NCI-H2029 (cell line): ENCODE measurements at regions not wholly inside any gene's neighbourhood (a gene's known extent, or its start where the extent isn't known, plus 50 kb on each side); places are given as distances from the start of the nearest gene placed in this dataset.
"Not testable (repeated sequence)": the region's sequence is repeated elsewhere in the genome, so short reads cannot be mapped to it uniquely, and the experiment has no call there.

Experiments used
- DNase-seq: peaks from one replicate; lab custom pipeline; 2025; lab: John Stamatoyannopoulos, UW

DNA sequence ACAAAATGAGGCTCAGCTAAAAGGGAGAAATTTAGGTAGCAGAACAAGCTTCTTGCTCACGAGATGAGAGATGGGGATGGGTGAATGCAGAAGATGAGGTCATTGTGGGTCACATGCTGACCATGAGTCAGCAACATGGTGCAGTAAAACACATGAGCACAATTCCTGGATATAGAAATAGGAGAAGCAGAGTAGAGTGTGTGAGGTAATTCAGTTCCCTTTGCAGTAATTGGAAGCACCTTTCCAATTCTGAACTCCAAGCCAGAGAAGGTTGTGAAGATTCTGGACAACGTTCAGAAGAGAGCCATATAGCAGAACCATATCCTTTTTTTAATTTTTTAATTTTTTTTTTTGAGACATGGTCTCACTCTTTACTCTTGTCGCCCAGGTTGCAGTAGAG lies 62.0 kb upstream of the LMNTD1 start:
- no peak for DNase-seq

DNA sequence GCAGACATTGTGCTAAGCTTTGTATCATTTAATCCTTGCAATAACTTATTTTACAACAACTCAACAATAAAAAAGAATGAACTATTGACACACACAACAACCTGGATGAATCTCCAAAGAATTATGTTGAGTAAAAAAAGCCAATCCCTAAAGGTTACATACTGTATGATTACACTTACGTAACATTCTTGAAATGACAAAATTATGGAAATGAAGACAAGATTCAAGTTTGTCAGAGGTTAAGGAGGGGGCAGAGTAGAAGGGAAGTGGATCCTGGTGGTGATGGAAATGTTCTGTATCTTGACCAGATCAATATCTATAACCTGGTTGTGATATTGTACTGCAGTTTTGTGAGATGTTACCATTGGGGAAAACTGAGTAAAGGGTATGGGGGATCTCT lies 63.2 kb upstream of the LMNTD1 start:
- DNase-seq = no peak

DNA sequence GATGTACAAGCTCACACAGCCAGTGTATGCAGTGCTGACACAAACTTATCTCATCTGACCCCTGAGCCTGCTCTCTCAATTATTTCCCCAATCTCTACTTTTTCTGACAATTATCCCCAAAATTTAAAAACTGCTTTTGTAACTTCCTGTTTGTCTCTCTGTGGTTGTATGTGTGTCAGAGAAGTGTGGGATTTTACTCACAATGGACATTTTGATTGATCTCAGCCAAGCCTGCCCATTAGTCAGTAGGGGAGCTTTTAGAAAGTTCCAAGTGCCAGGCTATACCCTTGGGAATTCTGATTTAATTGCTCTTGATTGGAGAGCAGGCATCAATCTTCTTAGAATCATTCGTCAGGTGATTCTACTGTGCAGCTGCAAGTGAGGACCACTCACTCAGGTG lies 64.9 kb upstream of the LMNTD1 start:
- no peak for DNase-seq

DNA sequence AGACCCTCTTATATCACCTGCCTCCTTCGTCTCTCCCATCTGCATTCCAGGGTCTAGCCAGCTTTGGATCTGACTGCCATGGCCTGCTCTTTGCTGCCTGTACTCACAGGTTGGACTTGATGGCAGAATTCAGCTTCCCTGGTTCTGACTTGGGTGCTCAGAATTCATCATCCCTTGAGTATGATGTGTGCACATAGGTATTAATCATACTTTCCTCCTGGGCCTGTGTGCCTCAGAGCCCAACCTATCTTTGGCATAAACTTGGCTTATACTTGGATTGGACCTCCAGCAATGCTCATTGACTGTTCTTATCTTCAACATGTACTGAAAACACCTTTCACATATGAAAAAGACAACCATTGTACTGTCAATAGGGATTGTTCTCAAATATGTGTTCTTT lies 70.7 kb upstream of the LMNTD1 start:
- DNase-seq = no peak

DNA sequence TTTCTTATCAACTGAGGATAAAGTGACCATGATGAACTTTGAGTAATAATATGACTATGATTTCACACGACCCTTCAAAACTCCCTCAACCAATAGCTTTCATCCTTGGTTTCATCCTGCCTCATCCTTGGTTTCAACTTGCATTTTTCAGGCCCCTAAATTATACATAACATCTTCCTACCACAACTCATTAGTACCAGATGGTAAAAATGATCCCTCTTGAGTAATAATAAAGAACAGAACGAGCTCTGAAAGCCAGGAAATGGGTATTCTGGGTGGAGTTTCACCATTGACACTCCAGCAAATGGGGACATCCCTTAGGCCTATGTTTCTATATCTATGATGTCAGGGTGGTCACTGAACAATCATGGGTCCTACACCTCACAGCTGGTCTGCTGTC lies 72.1 kb upstream of the LMNTD1 start:
- DNase-seq = no peak

DNA sequence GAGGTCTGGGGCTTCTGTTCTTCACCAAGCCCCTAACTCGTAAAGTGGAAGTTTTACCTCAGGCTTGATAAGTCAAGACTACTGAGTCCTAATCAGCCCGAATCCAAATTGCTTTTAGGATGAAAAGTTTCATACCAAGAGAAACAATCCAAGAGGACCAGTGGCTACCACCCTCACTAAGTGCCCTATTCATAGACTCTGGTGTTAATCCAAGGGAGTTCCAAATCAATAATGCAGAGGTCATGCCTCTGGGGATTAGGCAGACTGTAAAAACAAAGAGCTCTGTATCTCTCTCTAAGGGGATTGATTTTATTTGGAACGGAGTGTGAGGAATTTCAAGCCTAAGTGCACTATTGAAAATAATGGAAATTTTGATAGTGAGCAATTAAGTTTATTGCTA lies 76.3 kb upstream of the LMNTD1 start:
- DNase-seq = no peak

DNA sequence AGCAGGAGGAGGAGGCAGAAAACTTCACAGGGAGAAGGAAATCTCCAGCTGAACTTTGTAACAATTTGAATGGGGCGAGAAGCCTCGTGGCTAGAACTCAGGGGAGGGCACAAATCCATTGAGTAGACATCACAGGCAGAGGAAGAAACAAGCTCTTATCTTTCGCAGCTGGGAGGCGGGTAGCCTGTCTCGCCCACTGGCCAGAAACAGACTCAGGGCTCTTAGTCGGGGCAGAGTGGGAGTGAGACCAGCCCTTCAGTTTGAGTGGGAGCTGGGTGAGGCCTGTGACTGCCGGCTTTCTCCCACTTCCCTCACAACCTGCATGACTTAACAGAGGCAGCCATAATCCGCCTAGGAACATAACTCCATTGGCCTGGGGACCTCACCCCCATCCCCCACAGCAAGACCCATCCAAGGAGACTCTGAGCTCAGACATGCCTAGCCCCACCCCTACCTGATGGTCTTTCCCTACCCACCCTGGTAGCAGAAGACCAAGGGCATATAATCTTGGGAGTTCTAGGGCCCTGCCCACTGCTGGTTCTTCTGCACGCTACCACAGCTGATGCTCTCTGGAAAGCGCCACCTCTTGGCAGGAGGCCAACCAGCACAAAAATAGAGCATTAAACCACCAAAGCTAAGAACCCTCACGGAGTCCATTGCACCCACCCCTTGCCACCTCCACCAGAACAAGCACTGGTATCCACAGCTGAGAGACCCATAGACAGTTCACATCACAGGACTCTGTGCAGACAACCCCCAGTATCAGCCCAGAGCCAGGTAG lies 77.8 kb upstream of the LMNTD1 start:
- DNase-seq = not testable (repeated sequence)

DNA sequence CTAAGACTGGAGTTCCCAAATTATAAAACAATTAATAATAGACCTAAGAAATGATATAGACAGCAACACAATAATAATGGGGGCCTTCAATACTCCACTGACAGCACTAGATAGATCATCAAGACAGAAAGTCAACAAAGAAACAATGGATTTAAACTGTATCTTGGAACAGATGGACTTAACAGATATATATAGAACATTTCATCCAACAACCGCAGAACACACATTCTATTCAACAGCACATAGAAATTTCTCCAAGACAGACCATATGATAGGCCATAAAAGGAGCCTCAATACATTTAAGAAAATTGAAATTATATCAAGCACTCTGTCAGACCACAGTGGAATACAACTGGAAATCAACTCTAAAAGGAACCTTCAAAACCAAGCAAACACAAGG lies 80.1 kb upstream of the LMNTD1 start:
- not testable (repeated sequence) for DNase-seq

DNA sequence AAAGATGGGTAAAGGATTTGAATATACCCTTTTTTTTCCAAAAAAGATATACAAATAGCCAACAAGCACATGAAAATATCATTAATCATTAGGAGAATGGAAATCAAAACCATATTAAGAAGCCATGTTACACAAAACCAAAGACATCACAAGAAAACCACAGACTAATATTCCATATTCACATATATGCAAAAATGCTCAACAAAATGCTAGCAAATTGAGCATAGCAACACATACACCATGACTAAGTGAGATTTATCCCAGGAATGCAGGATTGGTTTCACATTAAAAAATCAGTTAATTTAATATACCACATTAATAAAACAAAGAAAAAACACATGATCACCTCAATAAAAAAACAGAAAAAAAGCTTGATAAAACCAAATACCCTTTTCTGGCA lies 84.7 kb upstream of the LMNTD1 start:
- no peak for DNase-seq

DNA sequence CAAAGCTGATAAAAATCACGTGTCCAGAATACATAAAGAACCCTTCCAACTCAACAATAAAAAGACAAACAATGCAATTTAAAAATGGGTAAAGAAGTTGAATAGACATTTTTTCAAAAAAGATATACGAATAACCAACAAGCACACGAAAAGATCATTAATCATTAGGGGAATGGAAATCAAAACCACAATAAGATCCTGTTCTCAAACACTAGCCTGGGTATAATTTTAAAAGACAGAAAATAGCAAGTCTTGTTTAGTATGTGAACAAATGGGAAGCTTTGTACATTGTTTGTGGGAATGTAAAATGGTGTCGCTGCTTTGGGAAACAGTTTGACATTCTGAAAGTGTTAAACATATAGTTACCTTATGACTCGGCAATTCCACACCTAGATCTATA lies 86.3 kb upstream of the LMNTD1 start:
- no peak for DNase-seq

DNA sequence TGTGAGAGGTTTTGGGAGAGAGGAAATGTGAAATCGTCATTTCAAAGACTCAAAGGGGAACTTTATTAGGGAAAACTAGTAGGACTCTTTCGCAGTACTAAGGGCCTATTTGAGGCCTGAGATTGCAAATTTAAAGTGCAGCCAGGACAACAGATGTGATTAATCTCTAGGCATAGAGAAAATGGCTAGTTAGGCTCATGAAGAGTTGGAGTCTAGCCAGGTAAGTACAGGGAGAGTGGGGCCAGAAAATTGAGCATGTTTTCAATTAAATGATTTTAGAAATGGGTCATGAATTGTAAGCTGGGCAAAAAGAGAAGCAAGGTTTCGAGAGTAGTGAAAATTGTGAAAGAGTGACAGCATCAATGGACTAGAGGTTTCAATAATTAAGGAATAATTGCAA lies 91.9 kb upstream of the LMNTD1 start:
- DNase-seq = no peak

DNA sequence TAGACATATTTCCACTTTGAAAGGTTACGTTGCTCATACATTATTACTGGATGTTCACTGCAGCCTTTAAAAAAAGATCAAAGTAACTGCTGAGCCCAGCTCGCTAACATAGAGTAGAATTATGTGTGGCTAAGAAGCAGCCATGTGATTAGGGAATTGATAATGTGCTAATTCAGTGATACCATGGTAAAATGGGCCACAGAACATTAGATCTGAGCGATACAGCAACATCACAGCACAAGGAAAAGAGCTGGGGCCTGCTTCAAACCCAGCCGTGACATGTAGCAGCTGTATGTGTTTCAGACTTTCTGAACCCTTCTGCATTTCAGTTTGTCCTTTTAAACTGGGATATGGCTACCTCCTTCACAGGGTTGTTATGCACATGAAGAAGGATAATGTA lies 92.3 kb upstream of the LMNTD1 start:
- no peak for DNase-seq

DNA sequence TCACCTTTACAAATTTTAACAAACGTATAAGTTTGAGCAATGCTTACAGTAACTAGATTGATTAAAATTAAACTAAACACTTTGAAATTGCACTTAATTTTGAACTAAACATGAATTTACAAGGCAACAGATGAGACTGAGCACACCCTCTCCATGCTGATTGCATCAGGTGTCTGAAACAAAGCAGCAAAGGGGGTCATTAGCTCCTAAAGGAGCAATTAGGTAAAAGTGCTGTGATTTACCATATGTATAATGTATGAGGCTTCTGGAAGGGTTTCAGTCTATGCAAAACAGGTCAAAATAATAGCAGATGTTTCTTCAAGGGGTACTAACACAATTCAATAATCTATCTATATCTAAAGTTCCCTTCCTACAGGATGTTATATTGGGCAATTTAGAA lies 98.8 kb upstream of the LMNTD1 start:
- no peak for DNase-seq

DNA sequence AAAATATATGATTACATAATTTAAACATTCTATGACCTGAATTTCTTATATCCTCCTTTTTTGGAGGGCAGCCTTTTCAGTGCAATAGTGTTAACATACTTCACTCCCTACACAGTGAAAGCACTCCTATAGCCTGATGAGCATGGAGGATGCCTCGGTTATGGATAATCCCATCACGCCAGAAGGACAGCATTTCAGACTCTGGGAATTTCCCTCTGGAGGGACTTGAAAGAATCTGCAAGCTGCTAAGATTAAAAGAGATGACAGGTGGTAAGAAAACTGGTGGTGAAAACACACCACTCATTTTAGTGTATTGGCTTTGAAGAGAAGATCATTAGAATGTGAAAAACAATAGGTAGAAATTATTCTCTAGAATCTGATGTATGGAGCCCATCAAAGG lies 99.3 kb upstream of the LMNTD1 start:
- no peak for DNase-seq

DNA sequence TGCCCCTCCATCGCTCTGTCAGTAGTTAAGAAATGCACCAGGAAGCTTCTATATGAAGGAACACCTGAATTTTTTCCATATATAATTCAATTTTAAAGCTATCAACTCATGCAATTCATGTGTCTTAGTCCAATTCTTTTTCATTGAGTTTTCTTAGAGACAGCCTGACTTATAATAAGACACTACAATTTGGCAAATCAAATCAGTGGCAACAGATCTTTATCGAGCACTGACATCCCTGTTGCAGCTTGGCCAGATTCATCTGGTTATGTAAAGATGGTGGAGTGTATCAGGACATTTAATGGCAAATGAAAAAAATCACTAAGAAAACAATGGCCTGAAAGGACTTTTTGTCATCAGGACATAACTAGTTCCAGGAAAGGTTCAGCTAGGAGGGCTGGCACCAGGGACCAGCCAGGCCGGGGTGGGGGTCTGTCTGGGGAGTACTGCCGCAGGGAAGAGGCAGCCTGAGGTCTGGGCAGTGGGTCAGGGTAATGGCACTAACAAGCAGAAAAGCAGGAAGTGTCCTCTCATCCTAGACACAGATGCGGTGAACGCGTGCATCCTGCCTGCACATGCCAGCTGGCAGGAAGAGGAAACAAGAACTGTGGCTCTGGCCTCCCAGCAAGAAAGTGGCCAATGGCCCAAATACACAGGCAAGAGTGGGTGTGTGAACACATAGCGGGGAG lies 100.5 kb upstream of the LMNTD1 start:
- no peak for DNase-seq

DNA sequence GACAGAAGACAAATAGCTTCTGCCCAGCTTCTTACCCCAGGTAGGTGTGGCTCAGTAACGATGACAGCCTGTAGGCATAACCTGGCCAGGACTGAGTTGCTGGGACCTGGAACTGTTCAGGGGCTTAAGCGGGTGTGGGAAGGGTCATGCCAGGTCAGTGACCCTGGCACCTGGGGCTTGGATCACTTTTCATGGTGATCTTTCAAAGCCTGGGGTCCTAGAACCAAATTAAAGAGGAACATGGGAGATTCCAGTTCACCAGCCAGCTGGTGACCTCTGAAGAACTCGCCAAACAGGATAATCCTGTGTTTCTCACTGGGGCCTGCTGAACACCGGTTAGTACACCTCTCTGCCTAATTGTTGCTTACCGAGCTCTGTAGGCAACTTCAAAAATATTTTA lies 102.6 kb upstream of the LMNTD1 start:
- DNase-seq = no peak

DNA sequence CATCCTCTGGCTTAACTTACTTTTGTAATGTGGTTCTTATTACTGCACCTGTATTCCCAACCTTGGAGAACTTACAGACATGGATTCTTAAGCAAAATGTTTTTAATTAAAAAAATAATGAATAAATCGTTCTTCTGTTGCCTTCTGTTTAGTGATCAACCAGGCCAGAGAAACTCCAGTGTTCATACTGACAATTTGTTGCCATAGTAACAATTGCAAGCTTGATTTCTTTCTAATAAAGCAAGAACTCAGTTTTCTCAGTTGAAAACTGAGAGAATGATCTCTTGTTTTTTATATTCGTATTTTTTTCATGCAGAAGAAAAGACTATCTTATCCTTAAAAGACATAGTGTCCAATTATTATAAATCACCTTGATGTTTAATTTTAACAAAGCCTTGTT lies 106.5 kb upstream of the LMNTD1 start:
- DNase-seq = no peak

DNA sequence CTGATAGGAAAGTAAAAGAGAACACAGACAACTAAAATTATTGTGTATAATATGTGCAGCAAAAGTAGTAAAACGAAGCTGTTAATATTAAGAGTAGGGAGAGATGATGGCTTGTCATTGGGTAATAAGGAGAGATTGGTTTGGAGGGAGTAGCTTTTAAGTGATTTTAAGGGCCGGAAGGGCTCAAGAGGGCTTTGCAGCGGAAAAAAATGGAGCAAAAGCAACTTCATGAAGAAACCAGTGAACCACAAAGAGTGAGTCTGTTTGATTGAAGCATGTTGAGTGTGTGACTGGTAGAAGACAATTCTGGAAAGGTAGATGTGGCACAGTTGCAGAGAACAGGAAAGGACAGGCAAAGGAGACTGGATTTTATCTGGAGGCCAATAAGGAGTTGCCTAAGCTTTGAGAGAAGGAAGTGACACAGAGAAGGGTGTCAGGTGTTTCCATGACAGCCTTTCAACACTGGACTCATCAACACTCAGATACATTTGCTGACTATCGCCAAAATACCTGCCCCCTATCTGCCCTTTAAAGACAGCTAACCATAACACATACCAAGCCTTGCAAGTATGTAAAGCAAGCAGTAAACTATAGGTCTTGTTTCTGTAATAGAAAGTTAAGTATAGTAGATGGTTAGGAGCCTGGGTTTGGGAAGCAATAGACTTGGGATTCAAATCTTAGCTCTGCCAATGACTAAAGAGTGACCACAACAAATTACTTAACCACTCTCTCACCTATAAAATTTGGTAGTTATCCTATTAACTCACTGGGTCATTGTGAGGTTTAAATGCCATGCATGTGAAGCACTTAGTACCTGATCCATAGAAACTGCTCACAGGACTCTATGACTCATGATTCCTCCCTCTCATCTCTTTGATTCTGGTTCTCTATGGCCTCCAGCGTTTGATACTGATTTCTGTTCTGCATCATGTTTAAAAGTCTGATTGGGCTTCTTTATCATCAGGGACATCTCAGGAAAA lies 117.3 kb upstream of the LMNTD1 start:
- no peak for DNase-seq

DNA sequence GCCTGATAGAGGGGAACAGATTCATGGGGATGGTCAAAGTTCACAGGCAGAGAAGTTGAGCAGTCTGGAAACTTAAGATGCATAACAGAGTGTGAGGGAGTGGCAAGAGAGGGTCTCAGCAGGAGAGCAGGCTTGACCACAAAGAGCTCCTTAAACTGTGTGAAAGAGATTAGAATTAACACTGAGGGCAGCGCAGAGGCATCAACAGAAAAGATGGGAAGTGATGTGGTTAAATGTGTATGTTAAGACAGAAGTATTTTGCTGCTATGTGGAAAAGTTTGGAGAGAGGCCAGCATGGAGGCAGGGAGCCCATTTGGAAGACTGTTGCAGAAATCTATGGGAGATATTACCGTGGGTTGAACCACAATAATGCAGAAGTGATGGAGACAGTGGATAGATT lies 122.7 kb upstream of the LMNTD1 start:
- DNase-seq = no peak

DNA sequence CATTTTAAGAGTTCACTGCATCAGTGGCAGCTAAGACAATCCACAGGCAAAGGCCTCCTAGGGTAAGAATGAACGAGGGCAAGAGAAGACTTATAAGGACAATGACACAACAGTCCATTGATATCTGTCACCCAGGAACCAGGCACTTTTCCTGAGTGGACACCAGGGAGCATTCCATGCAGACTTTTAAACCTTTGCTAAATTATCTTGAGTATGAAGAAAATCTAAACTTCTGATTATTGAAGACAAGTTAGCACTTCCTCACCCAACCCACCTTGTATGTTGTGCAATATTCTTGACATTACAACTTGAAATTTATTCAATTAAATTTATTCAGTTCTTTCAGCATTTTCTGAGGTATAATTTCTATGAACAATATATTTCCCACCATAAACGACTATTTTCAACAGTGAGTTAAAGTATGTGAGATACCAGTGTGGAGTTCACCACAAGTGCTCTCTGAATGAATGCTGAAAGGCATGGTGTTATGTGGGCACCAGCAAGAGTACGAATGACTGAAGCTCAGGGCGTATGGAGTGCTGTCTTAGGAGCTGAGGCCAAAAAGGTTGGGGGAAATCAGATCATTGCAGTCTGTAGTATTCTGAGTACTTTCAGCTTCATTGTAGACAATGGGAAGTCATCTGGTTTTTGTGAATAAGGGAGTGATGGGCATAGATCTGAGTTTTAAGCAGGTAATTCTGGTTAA lies 124.3 kb upstream of the LMNTD1 start:
- no peak for DNase-seq

DNA sequence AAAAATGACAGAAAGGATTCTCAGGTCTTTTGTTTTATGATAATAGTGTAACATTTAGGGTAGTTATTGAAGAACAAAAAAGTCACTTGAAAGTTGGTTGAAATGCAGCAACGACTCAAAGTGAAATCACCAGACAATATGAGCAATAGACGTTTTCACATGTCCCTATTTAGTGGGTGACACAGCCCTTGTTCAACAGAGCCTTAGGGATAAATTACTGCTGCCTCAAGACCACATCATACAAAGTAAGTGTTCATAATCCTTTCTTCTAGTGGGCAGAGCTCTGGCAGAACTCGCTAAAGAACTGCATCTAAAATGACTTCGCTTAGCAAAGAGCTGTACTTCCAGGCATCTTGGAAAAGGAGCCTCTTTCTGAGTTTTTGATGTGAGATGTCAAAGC lies 128.5 kb upstream of the LMNTD1 start:
- DNase-seq = no peak

DNA sequence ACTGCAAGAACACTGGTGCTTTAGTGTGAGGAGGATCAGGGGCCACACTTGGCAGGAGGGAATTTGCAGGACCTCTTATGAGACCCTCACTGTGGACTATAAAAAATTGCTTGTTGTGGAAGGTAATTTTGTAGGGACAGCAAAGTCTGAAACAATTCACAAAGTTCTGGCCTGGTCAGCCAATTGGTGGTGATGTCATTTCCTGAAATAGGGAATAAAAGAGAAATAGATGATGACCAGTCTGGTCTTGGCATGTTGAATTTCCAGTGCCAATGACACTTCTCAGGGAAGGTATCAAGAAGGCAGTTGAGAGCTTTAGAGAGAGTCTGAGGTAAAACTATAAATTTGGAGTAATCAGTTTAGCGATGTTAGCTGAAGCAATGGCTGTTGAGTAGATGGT lies 129.3 kb upstream of the LMNTD1 start:
- no peak for DNase-seq
